Endothelial cell (in vitro differentiated cells): ENCODE measurements at regions not wholly inside any gene's neighbourhood (a gene's known extent, or its start where the extent isn't known, plus 50 kb on each side); places are given as distances from the start of the nearest gene placed in this dataset.
"Not testable (repeated sequence)": the region's sequence is repeated elsewhere in the genome, so short reads cannot be mapped to it uniquely, and the experiment has no call there.

ENCODE experiments used
- DNase-seq: peaks from one replicate; pipeline ENCODE4 v3.0.0; 2021; ENCODE audit warnings: low spot score
- H3K27ac Mint-ChIP-seq: one replicate; pipeline ENCODE4 v1.8.0; 2021; ENCODE audit warnings: mixed read lengths, inconsistent platforms; ENCODE audit not compliant: unreplicated experiment
- H3K27me3 Mint-ChIP-seq: one replicate; pipeline ENCODE4 v1.8.0; 2021; ENCODE audit warnings: mild to moderate bottlenecking, moderate library complexity, mixed read lengths, inconsistent platforms; ENCODE audit not compliant: unreplicated experiment
- H3K36me3 Mint-ChIP-seq: one replicate; pipeline ENCODE4 v1.8.0; 2021; ENCODE audit warnings: mild to moderate bottlenecking, low read depth, mixed read lengths, inconsistent platforms; ENCODE audit not compliant: unreplicated experiment
- H3K4me1 Mint-ChIP-seq: one replicate; pipeline ENCODE4 v1.8.0; 2021; ENCODE audit warnings: mild to moderate bottlenecking, mixed read lengths, inconsistent platforms; ENCODE audit not compliant: unreplicated experiment
- H3K4me3 Mint-ChIP-seq: one replicate; pipeline ENCODE4 v1.8.0; 2021; ENCODE audit warnings: mild to moderate bottlenecking, mixed read lengths, inconsistent platforms; ENCODE audit not compliant: unreplicated experiment
- H3K9me3 Mint-ChIP-seq: one replicate; pipeline ENCODE4 v1.8.0; 2021; ENCODE audit warnings: mixed read lengths, inconsistent platforms; ENCODE audit not compliant: unreplicated experiment
- TF ChIP-seq, protein P1 (sequence below): fragments of 200-600 bp; sonication (generic); IDR thresholded peaks from one replicate; pipeline ENCODE4 v1.5.0; 2021; ENCODE audit warnings: antibody characterized with exemption; ENCODE audit not compliant: unreplicated experiment

DNA sequence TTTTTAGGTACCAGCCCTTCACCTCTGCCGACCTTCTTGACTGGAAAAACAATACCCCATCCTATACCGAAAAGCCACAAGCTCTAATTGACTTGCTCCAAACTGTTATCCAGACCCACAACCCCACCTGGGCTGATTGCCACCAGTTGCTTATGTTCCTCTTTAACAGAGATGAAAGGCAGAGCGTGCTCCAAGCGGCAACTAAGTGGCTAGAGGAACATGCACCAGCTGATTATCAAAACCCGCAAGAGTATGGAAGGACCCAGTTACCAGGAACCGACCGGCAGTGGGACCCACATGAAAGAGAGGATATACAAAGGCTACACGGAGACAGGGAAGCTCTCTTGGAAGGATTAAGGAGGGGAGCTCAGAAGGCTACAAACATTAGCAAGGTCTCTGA lies 86.1 kb upstream of the TANC1 start:
- TF ChIP-seq, protein P1, sequence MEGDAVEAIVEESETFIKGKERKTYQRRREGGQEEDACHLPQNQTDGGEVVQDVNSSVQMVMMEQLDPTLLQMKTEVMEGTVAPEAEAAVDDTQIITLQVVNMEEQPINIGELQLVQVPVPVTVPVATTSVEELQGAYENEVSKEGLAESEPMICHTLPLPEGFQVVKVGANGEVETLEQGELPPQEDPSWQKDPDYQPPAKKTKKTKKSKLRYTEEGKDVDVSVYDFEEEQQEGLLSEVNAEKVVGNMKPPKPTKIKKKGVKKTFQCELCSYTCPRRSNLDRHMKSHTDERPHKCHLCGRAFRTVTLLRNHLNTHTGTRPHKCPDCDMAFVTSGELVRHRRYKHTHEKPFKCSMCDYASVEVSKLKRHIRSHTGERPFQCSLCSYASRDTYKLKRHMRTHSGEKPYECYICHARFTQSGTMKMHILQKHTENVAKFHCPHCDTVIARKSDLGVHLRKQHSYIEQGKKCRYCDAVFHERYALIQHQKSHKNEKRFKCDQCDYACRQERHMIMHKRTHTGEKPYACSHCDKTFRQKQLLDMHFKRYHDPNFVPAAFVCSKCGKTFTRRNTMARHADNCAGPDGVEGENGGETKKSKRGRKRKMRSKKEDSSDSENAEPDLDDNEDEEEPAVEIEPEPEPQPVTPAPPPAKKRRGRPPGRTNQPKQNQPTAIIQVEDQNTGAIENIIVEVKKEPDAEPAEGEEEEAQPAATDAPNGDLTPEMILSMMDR, result no peak
- Mint-ChIP-seq H3K9me3 (no peaks in the 10 kb centered on the region), H3K27ac (no peak overlapping the region), H3K27me3 (no peaks in the 10 kb centered on the region), H3K36me3 (no peaks in the 10 kb centered on the region), H3K4me3 (no peak overlapping the region), H3K4me1 (no peaks in the 10 kb centered on the region)
- no peak for DNase-seq

DNA sequence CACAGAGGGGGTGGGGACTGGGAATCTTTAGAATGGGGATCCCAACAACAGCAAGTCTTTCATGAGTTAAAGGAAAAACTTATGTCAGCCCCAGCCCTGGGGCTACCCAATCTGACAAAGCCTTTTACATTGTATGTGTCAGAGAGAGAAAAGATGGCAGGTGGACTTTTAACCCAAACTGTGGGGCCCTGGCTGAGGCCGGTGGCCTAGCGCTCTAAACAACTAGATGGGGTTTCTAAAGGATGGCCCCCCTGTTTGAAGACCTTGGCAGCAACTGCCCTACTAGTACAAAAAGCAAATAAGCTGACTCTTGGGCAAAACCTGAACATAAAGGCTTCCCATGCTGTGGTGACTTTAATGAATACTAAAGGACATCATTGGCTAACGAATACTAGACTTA lies 83.9 kb upstream of the TANC1 start:
- H3K36me3 Mint-ChIP-seq, H3K4me3 Mint-ChIP-seq, H3K27me3 Mint-ChIP-seq, H3K27ac Mint-ChIP-seq, H3K9me3 Mint-ChIP-seq, DNase-seq, H3K4me1 Mint-ChIP-seq: not testable (repeated sequence)

DNA sequence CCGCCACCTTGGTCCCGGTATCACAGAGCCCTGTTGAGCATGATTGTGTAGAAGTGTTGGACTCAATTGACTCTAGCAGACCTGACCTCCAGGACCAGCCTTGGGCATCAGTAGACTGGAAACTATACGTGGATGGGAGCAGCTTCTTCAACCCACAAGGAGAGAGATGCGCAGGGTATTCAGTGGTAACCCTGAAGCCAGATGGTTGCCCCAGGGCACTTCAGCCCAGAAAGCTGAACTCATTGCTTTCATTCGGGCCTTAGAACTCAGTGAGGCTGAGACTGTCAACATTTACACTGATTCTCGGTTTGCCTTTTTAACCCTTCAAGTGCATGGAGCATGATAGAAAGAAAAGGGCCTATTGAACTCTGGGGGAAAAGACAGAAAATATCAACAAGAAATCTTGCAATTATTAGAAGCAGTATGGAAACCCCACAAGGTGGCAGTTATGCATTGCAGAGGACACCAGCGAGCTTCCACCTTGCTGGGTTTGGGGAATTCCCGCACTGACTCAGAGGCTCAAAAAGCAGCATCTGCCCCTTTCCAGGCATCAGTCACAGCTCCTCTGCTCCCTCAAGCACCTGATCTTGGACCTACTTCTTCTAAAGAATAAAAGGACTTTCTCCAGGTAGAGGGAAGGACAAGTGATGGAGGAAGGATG lies 83.3 kb upstream of the TANC1 start:
- not testable (repeated sequence) for DNase-seq, H3K36me3 Mint-ChIP-seq, H3K27ac Mint-ChIP-seq, H3K27me3 Mint-ChIP-seq, H3K4me1 Mint-ChIP-seq, H3K9me3 Mint-ChIP-seq, H3K4me3 Mint-ChIP-seq

DNA sequence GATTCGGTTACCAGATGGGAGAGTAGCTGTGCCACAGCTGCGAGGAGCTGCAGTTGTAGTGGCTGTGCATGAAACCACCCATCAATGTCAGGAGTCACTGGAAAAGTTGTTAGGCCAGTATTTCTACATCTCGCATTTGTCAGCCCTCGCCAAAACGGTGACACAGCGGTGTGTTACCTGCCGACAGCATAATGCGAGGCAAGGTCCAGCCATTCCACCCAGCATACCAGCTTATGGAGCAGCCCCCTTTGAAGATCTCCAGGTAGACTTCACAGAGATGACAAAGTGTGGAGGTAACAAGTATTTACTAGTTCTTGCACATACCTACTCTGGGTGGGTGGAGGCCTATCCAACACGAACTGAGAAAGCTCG lies 82.8 kb upstream of the TANC1 start:
- not testable (repeated sequence) for H3K4me3 Mint-ChIP-seq, H3K36me3 Mint-ChIP-seq, H3K27me3 Mint-ChIP-seq, H3K4me1 Mint-ChIP-seq, H3K9me3 Mint-ChIP-seq, H3K27ac Mint-ChIP-seq, DNase-seq

DNA sequence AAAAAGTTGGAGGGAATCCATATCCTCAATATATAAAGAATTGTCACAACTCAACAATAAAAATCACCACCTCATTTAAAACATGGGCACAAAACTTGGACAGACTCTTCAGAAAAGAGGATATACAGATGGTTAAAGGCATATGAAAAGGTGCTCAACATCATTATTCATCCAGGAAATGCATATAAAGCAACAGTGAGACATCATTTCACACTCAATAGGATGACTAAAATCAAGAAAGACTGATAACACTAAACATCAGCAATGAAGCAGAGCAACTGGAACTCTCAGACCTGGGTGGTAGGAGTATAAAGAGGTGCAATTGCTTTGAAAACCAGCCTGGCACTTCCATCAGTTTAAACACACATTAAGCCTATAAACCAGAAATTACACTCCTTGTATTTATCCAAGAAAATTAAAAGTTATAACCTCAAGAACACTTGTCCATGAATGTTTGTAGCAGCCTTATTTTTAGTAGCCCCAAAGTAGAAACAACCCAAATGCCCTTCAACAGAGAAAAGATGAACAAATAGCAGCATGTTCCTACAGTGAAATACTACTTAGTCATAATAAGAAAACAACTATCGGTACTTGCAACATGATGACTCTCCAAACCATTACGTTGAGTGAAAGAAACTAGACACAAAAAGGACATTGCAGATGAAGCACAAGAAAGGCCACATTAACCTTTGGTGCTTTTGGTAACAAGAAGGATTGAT lies 79.1 kb upstream of the TANC1 start:
- Mint-ChIP-seq H3K27ac (no peak overlapping the region), H3K27me3 (no peaks in the 10 kb centered on the region), H3K4me3 (no peak overlapping the region), H3K36me3 (no peaks in the 10 kb centered on the region), H3K4me1 (no peaks in the 10 kb centered on the region), H3K9me3 (no peaks in the 10 kb centered on the region)
- DNase-seq, result no peak
- TF ChIP-seq, protein P1, result no peak

DNA sequence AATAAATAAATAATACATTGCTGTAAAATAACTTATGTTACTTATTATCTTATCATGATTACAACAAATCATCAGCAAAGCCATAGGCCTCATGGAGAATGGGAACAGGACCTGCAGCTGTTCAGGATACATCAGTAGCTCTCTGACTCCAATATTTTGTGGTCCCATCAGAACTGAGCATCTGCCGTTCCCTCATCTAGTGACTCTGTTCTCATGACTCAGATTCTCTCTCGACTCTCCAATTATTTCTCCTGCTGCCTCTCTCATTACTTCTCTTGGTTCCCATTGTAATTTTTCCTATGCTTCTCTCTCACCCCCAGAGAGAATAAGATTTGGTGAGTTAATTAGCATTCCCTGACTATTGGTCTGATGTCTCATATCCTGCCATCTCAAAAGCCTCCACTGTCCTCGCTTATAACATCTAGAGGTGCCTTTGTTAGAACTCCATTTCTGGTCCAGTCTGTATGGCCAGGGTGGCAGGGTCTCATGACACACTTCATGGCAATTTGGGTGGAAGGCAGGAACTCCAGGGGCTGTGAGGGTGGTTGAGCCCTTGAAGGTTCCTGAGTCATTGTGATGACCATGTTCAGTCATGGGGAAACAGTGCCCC lies 78.0 kb upstream of the TANC1 start:
- TF ChIP-seq, protein P1, result no peak
- no peak overlapping the region for H3K4me3 Mint-ChIP-seq
- H3K36me3 Mint-ChIP-seq, result no peaks in the 10 kb centered on the region
- no peak for DNase-seq
- no peaks in the 10 kb centered on the region for H3K9me3 Mint-ChIP-seq
- no peaks in the 10 kb centered on the region for H3K27me3 Mint-ChIP-seq
- no peaks in the 10 kb centered on the region for H3K4me1 Mint-ChIP-seq
- H3K27ac Mint-ChIP-seq, result no peak overlapping the region
